Adipocyte (in vitro differentiated cells): ENCODE measurements at regions not wholly inside any gene's neighbourhood (a gene's known extent, or its start where the extent isn't known, plus 50 kb on each side); places are given as distances from the start of the nearest gene placed in this dataset.
"Not testable (repeated sequence)": the region's sequence is repeated elsewhere in the genome, so short reads cannot be mapped to it uniquely, and the experiment has no call there.

Experiments
- DNase-seq: peaks from one replicate; pipeline ENCODE4 v3.0.0-alpha.2; 2015; ENCODE audit warnings: low read depth
- H3K27me3 ChIP-seq: replicated peaks from 2 replicates; pipeline ENCODE4 v1.7.0; 2013; ENCODE audit warnings: mild to moderate bottlenecking, low read length, moderate library complexity; ENCODE audit not compliant: control insufficient read depth, insufficient read depth
- H3K36me3 ChIP-seq: 2 replicates; pipeline ENCODE4 v1.7.0; 2013; ENCODE audit warnings: low read length, mild to moderate bottlenecking, moderate library complexity; ENCODE audit not compliant: control insufficient read depth, insufficient read depth, severe bottlenecking
- H3K4me1 ChIP-seq: 2 replicates; pipeline ENCODE4 v1.7.0; 2013; ENCODE audit warnings: mild to moderate bottlenecking, low read length, moderate library complexity; ENCODE audit not compliant: control insufficient read depth, insufficient read depth
- H3K4me3 ChIP-seq: 2 replicates; pipeline ENCODE4 v1.7.0; 2013; ENCODE audit warnings: mild to moderate bottlenecking, low read length, moderate library complexity
- H3K9ac ChIP-seq: 2 replicates; pipeline ENCODE4 v1.7.0; 2013; ENCODE audit warnings: mild to moderate bottlenecking, low read length, moderate library complexity
- H3K9me3 ChIP-seq: 2 replicates; pipeline ENCODE4 v1.7.0; 2013; ENCODE audit warnings: mild to moderate bottlenecking, low read length, moderate library complexity; ENCODE audit not compliant: control insufficient read depth

DNA sequence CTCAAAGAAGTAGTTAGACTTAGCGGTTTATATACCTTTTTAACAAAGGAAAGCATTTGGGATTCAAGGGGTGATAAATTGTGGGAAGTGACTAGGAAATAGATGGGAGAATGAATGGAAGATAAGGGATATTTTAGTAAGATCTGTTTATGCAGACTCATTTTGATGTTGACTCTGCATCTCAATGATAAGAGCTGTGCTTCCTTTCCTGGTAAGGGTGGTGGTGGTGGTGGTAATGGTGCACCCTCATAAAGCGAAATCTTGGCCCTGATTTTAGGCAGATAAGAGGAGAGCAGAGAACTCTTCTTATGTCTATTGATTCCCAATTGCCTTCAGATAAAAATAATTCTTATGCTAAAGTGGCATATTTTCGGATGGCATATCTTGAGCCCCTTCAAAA lies 197.1 kb downstream of the SPRY1 start:
- Histone ChIP-seq H3K36me3 (no peaks in the 10 kb centered on the region), H3K4me1 (no peaks in the 10 kb centered on the region)
- no peak for DNase-seq

GRCh38 chr4:123596805-123597204 lies 200.2 kb downstream of the SPRY1 start:
- Histone ChIP-seq H3K9ac (no peak overlapping the region), H3K27me3 (no peaks in the 10 kb centered on the region), H3K4me3 (no peak overlapping the region), H3K4me1 (peaks cover 26% of the 10 kb centered on the region), H3K36me3 (no peaks in the 10 kb centered on the region), H3K9me3 (no peaks in the 10 kb centered on the region)
- no peak for DNase-seq

More for the DNA sequence above, 197.1 kb downstream of the SPRY1 start:
- Histone ChIP-seq H3K4me3 (no peak overlapping the region), H3K27me3 (no peaks in the 10 kb centered on the region), H3K9me3 (no peaks in the 10 kb centered on the region), H3K9ac (no peak overlapping the region)

DNA sequence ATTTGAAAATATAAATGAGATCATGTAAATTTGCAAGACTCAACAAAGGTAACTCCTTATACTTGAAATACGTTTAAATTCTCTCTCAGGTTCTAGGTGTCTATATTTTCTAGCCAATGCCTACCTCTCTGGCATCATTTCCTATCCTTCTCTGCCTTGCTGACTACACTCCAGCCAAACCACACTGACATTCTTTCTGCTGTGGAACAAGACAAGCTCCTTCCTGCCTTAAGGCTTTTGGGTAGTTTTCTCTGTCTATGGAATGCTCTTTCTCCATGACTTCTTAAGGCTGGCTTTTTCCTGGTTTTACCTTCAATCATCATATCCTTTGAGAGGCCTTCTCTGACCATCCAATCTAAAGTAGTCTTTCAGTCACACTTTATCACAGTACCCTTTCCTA lies 201.0 kb downstream of the SPRY1 start:
- Histone ChIP-seq H3K9me3 (no peaks in the 10 kb centered on the region), H3K27me3 (no peaks in the 10 kb centered on the region), H3K36me3 (no peaks in the 10 kb centered on the region), H3K9ac (no peak overlapping the region), H3K4me3 (no peak overlapping the region), H3K4me1 (peaks cover 26% of the 10 kb centered on the region)
- peak; percentile 61 for DNase-seq

GRCh38 chr4:123598331-123598730 lies 201.7 kb downstream of the SPRY1 start:
- no peak for DNase-seq
- no peaks in the 10 kb centered on the region for H3K36me3 ChIP-seq
- no peak overlapping the region for H3K4me3 ChIP-seq
- no peaks in the 10 kb centered on the region for H3K9me3 ChIP-seq
- H3K9ac ChIP-seq, result no peak overlapping the region
- H3K4me1 ChIP-seq, result peaks cover 26% of the 10 kb centered on the region
- no peaks in the 10 kb centered on the region for H3K27me3 ChIP-seq

DNA sequence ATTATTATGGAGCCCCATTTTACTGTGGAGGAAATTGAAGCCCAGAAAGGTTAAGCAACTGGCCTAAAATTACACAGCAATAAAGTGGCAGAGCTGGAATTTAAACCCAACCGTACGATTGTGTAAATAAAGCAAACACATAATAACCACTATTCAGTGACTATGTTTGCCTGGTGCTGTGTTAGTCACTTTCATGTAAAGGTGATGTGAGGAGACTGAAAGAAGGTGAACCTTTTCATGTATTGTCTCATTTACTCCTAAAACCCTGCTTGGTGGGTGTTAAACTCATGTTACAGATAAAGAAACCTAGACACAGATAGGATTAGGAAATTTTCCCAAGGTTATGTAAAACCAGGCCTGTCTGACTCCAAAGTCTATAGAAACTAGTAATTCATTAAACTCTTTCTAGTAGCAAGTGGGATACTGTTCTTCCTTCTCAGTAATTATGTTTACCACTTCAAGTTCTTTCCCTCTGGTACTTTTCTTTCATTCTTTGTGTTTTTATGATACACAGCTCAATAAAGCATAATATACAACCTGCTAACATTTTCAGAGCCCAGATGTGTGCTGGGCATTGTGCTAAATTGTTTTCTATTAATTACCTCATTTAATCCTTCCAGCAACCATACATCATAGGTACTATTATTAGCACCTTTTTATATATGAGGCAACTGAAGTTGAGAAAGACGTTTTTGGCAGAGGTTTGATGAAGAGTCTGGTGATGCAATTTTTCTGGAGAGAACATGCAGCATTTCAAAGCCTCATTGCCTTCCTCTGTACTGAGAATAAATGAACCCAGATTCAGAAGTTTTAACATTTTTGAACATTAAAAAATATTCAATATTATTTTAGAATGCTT lies 202.7 kb downstream of the SPRY1 start:
- Histone ChIP-seq H3K36me3 (no peaks in the 10 kb centered on the region), H3K27me3 (no peaks in the 10 kb centered on the region), H3K4me3 (peak overlapping the region; percentile 39), H3K9ac (no peak overlapping the region), H3K9me3 (no peaks in the 10 kb centered on the region), H3K4me1 (peaks cover 26% of the 10 kb centered on the region)
- peak; percentile 80 for DNase-seq

DNA sequence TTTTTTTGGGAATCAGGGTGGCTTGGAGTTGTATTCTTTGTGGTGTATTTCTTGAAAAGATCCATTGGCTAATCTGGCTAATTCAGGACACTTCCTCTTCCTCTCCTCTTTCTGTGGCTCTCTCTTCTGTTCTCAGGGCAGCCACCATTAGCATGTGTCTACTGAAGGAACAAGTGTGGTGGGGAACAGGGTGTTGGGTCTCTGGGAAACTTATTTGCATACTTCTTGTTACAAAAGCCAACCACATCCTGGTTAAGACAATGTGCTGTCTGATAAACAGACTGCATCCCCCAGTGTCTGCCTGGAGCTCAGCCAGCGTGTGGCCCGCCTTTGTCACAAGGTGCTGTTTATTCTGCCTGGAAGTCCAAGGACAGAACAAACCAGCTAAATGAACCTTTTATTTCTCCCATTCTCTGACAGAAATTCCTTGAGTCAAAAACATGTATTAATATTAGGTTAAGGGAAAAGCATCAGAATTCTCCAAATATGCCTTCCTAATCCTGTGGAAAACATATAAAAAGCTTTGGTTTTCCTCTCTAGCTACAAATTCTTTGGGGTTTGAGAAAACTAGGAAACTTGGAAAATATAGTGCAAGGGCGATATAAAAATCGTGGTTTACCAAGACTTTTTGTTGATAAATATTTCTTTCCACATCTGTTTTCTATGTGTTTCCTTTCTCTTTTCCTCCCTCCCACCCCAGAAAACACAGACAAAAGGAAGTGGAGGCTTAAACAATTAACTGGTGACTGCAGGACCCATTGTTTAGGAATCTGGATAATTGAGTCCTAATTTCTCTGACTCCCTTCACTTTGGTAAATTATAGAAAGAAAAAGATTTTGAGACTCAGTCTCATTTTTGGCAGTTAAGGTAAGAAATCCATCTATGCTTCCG lies 203.6 kb downstream of the SPRY1 start:
- Histone ChIP-seq H3K27me3 (no peaks in the 10 kb centered on the region), H3K36me3 (no peaks in the 10 kb centered on the region), H3K9ac (peak overlapping the region; percentile 54), H3K4me3 (peak overlapping the region; percentile 39), H3K4me1 (peaks cover 26% of the 10 kb centered on the region), H3K9me3 (no peaks in the 10 kb centered on the region)
- DNase-seq, result peak; percentile 15

- no peak overlapping the region for H3K4me3 ChIP-seq
- no peak for DNase-seq
- H3K27me3 ChIP-seq, result no peaks in the 10 kb centered on the region
These were observed 204.7 kb downstream of the SPRY1 start for GRCh38 chr4:123600987-123601904.

GRCh38 chr4:123602007-123602406 lies 205.4 kb downstream of the SPRY1 start:
- no peaks in the 10 kb centered on the region for H3K27me3 ChIP-seq
- DNase-seq, result no peak
- H3K9ac ChIP-seq, result no peak overlapping the region

More at GRCh38 chr4:123600987-123601904, 204.7 kb downstream of the SPRY1 start:
- H3K36me3 ChIP-seq, result no peaks in the 10 kb centered on the region
- no peaks in the 10 kb centered on the region for H3K9me3 ChIP-seq
- H3K4me1 ChIP-seq, result peaks cover 26% of the 10 kb centered on the region
- H3K9ac ChIP-seq, result no peak overlapping the region

GRCh38 chr4:123603165-123603564 lies 206.6 kb downstream of the SPRY1 start:
- no peaks in the 10 kb centered on the region for H3K9me3 ChIP-seq
- H3K4me1 ChIP-seq, result peaks cover 26% of the 10 kb centered on the region
- H3K36me3 ChIP-seq, result no peaks in the 10 kb centered on the region
- H3K27me3 ChIP-seq, result no peaks in the 10 kb centered on the region
- H3K9ac ChIP-seq, result no peak overlapping the region
- H3K4me3 ChIP-seq, result no peak overlapping the region
- no peak for DNase-seq

More at GRCh38 chr4:123602007-123602406, 205.4 kb downstream of the SPRY1 start:
- H3K36me3 ChIP-seq, result no peaks in the 10 kb centered on the region
- H3K4me1 ChIP-seq, result peaks cover 26% of the 10 kb centered on the region
- no peak overlapping the region for H3K4me3 ChIP-seq
- no peaks in the 10 kb centered on the region for H3K9me3 ChIP-seq

DNA sequence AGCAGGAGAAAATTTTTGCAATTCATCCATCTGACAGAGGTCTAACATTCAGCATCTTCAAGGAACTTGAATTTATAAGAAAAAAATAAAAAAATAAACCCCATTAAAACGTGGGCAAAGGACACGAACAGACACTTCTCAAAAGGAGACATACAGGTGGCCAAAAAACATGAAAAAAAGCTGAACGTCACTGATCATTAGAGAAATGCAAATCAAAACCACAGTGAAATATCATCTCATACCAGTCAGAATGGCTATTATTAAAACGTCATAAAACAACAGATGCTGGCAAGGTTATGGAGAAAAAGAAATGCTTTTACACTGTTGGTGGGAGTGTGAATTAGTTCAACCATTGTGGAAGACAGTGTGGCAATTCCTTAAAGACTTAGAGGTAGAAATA lies 209.2 kb downstream of the SPRY1 start:
- not testable (repeated sequence) for H3K4me1 ChIP-seq, H3K27me3 ChIP-seq, H3K9ac ChIP-seq, DNase-seq, H3K4me3 ChIP-seq, H3K36me3 ChIP-seq, H3K9me3 ChIP-seq
